HG03025 (cell line): ENCODE measurements at regions not wholly inside any gene's neighbourhood (a gene's known extent, or its start where the extent isn't known, plus 50 kb on each side); places are given as distances from the start of the nearest gene placed in this dataset.

Experiments used
- ATAC-seq: cut with Tn5 transposase; IDR thresholded peaks from one replicate; pipeline ENCODE4 v1.9.1; 2021; ENCODE audit warnings: mild to moderate bottlenecking, moderate library complexity; ENCODE audit not compliant: unreplicated experiment, low FRiP score

DNA sequence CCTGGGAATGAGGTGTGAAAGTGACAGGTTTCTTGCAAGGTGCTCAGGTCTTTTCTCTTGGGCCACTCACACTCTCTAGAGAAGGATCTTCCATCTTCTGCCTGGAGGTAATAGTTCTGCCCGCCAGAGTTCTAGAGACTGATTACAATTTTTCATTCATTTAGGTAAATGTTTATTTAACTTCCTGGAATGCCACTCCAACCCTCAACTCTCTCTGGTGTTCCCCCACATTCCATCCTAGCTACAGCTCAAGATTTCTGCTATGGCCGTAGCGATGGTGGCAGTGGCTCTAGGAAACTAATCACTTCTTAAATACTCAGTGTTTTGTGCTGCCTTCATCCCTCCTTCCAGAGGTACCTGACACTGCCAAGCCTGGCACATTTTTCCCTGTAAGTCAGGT is 174.6 kb downstream of the WDR11 start:
- no peak for ATAC-seq

DNA sequence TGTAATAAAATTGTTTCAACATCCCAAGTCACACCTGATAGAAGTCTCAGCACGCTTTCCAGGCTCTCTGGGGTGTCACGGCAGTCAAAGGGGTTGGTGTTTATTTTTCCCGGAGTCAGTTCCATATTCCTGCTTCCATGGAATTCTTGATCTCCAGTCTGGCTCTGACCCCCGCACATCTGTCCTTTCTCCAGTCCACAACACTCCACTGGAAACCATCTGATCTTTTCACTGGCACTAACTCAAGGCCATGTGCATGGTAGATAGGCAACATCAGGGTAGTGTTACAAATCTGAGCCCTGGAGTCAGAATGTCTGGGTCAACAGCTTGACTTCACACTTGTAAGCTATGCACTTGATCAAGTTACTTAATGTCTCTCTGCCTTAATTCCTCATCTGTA is 176.2 kb downstream of the WDR11 start:
- no peak for ATAC-seq

DNA sequence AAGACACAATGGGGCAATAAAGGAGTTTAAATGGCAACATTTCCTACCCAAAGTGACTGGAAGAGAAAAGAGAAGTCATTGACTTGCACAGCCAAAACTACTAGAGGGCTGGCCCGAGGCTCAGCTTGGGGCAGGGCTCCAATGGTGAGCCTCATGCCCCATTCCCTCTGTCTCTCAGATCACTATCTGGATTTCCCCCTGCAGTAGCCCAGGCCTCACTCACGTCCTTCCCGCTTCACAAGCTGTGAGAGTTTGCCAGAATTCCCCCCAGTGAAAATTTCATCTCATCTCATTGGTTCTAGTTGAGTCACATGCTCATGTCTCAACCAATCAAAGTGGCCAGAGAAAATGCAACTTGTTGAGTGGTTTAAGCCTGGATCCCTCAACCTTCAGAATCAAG is 181.3 kb downstream of the WDR11 start:
- no peak for ATAC-seq

DNA sequence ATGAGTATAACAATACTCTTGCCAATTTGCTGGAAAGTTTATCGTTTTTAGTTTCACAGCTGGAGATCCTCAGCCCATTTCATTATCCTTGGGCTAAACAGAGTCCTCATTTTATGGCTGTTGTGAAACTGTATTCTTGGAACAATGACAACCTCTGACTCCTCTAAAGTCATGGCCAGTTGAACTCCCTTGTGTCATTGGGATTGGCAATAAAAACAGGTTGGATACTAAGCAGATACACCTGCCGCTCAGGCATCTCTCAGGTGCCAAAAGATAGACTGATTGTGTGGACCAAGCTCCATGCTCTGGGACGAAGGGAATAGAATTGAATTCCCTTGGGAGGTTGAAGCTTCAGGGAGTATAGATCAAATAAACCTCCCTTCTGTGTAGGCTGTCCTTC is 182.2 kb downstream of the WDR11 start:
- no peak for ATAC-seq

DNA sequence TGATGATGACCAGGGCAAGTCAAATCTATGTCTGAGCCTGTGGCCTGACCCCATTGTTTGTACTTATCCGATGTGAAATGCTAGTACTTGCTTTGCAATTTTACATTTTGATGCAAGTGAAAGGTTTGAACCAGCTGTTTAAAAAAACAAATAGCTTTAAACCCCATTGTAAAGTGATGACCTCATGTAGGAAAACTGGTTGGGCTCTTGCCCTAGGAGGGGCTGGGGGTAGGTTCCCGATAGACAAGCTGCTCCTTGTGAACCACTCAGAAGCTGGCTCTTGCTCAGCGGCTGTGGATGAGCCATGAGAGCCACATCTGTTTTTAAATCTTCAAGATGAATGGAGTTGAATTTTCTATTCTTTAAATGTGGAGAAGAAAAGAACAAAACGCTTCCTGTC is 185.3 kb downstream of the WDR11 start:
- no peak for ATAC-seq

DNA sequence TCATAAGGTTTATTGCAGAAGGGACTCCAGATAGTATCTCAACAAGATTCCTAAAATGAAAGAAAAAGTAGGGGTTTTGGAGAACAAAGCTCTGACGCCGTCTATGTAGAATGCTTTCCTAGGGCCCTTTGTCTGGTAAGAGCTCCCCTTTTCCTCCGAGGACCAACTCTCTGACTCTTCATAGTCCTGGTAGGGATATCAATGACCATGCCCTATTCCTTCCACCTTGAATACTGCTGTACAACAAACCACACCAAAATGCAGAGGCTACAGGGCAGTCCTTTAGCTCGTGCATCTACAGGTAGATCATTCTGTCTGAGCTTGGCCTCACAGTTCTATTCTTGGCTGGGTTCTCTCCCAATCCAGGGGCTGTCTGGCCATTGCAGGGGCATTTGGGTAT is 190.3 kb downstream of the WDR11 start:
- ATAC-seq: no peak

DNA sequence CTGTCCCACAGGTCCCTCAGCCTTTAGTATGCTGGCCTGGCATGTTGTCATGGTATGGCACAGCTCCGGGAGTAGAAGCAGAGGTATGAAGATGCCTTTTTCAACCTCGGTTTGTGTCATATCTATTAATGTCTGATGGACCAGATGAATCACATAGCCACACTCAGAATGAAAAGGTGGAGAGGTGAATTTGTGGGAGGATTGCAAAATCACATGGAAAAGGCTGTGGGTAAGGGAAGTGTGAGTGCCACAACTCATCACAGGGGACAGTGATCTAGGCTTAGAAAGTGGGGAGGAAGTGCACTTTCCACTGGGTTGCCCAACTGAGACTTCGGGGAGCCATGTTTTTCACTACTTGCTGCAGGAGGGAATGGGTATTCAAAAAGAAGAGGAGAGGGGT is 190.7 kb downstream of the WDR11 start:
- no peak for ATAC-seq

DNA sequence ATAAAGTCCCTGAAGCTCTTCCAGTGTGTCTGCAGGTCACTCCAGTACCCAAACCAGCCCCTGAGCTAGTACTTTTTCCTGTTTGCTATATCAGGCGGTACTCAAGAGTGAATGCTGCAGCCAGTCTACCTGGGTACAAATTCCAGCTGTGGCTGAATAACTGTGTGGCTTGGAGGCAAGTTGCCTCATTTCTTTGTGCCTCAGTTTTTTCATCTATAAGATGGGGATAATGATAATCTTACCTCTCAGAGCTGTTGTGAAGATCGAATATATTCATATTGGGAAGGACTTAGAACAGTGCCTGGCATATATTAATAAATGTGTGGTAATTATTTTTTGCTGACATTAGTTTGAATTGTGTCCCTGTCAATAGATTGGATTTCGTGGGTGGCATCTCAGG is 191.2 kb downstream of the WDR11 start:
- no peak for ATAC-seq

DNA sequence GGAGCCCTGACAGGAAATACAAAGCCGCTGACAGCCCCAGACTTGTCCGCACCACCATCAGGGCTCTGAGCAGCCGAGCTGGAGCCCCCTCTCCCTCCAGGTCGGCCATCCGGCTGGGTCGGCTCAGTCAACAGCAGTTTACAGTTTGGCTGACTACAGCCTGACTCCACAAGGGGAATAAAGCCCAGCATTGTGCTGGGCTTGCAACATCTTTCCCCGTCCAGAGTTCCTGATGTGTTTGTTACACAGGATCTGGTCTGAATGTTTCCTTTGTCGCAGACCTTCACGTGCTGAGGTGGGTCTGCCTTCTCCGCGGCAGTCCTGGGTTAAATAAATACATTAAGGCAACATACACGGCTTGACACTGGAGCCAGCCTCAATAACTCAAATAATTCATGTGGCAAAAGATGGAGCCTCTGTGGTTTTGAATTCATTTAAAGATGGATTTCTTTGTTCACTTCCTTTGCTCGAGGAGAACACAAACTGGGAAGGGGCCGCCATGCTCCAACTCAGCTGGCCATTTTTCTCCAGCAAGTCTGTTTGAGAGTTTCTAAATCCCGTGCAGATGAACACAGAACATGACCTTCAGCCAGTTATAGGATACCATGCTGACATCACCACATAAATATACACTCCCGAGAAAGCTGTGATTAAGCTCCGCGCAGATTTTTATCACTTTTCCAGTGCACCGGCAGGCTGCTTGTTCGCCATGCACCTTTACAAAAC is 192.1 kb downstream of the WDR11 start:
- no peak for ATAC-seq

DNA sequence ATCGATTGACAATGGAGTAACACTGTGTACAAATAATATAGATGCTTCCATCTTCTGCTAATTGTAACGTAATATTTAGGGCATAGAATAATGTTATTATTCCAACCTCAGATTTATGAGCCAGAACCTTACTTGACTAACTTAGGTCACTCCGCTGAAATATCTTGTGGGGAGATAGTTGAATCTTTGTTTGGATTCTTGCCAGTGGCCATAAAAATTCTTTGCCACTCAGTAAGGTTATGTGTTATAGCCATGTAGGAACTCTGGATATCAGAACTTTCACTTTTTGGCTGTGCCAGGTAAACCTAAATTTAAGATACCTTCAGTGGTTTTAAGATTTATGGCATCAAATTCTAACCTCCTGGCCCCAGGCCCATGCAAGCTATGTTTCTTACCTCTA is 197.6 kb downstream of the WDR11 start:
- ATAC-seq: no peak

DNA sequence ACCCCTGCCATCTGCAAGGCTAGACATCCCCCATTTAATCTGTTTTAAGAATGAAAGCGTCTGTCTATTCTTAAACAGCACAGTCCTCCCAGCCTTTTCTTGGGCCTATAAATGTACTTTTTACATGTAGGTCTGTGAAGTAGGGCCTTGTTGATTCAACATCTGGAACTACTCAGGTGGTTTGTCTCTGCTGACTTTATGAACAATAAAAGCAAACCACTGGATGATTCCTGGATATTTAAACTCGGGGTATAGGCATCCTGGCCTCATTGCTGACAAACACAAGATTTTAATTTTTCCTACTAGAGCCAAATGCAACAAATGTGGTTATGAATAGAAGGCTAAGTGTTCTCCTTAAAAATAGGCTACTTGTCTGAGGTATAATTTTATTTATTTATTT is 198.3 kb downstream of the WDR11 start:
- no peak for ATAC-seq

DNA sequence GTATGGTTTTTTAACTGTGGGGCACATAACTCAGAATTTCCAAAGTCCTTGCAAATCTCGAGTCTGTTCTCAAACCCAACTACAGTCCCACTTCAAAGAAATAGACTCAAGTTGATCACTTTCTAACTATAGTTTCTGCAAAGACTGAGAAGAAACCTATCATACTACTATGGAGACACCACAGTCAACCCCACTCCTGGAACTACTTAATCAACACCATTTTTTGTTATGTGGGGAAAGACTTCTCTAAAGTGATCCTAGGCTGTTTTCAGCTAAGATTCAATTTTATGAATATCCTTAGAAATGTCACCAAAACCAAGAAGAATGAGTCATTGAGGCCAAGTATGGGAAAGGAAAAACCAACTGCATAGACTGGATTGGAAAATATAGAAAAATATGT is 198.8 kb downstream of the WDR11 start:
- no peak for ATAC-seq

DNA sequence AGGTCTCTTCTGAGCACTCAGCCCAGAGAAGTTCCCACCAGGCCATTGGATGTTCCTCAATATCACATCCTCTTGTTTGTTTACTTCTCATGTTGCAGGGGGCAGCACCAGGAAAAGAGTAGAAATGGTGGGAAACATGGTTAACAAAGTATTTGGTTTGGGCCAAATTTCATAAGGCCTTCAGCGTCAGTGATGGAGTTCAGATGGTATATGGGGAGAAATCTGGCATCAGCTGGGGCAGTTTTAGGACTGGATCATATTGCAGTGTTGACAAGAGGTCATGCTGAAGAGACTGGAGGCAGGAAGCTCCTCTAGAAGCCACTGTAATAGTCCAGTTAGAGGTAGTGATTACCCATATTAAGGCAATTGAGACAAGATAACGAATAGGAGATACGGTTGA is 200.0 kb downstream of the WDR11 start:
- ATAC-seq: no peak

DNA sequence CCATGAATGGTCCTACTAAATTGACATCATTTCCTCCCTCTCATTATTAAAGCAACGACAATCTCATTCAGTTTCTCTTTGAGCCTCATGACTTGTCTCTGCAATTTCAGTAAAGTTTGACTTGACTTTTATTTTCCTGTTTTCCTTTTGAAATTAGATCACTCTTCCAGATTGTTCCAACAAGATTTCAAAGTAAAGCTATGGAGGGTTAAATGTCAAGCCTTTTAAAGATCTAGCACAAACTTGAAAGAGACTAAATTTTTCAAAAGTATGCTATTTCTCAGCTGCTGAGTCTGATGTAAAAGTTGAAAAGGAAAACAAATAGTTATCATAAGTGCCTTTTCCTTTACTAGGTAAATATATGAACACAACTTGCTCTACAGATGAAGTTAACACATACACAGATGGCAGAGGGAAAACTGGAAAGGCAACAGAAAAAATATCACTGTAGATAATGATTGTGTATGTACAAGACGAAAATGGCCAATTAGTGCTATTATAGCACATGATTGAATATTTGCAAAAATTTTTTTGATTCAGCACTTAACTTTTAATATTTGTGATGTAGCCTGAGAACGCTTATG is 200.6 kb downstream of the WDR11 start:
- ATAC-seq: no peak

DNA sequence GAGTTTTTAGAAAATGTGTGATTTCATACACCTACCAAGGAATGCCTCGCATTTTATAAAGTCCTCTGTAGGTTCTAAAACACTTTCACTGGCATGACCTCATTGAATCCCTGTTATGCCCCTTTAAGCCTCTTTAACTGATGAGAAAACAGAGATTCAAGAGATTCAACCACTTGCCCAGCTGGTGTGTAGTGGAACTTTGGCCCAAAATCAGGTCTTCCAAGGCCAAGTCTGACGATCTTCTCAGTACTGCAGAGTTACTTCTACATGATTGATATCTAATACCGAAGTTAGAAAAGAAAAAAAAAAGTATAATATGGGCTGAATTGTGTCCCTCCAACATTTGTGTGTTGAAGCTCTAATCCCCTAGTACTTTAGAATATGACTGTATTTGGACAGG is 202.0 kb downstream of the WDR11 start:
- no peak for ATAC-seq

DNA sequence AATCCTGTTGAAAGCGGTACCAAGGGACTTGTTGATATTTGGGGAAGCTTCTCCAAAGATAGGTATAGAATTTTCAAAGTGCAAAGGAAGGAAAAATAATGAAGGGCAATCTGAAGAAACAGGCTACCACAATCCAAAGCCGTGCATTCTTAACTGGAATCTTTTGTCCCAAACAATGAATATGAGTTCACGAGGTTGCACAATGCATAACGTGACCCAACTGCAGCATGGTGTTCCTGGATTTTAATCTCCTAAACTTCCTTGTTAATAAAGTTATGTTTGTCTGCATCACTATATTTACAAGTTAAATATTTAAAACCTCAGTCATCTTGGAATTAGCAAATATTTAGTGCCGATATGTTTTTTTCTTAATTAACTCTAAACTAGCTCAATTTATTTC is 203.7 kb downstream of the WDR11 start:
- no peak for ATAC-seq

DNA sequence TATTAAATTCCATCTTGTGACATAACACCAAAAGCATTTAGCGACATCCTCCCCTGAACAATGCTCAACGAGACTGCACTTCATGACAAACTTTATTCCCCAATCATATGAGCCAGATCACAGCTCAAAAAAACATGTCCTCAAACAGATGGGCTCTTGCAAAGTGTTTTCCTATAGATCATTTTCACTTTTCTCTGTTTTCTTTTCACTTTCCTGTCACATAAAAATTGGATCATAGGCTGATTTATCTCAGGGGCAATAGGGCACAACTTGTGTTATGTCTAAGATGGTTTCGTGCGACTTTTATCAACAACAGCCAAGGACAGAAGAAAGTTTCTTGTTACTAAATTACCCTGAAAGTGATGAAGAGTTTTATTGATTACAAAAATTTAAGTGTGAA is 206.1 kb downstream of the WDR11 start:
- no peak for ATAC-seq

DNA sequence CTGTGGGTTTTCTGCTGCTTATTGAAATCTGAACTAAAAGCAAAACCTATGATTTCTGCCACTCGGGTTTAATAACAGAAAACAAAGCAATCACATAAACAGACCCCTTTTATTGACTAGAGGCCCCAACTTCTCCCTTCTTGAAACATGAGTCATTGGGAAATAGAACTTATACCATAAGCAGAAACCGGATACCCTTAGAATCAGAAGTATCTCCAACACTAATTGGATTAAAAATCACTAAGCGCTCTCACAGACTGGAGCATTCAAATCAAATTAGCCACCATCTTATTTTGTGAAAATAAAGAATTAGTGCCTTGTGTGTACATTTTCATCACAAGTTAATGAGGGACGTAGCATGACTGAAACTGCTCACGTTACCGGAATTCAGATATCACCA is 206.9 kb downstream of the WDR11 start:
- no peak for ATAC-seq

DNA sequence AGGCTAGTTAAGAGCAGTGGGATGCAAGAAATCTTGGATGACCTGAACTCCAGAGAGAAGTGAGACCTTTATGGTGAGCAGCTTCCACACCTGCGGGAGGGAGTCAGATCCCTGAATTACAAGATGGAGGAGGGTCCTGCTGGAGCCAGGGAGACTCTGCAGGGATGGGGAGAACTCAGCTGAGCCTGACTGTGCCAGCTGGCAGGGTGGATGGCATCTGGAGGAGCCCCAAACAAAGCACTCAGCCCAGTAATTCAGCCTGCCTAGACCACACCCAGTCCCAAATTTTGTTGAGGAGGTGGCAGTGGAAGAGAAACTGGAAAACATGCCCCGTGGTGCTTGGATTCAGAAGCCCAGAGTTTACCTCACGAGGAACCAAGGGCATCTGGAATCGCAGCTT is 208.2 kb downstream of the WDR11 start:
- ATAC-seq: no peak

DNA sequence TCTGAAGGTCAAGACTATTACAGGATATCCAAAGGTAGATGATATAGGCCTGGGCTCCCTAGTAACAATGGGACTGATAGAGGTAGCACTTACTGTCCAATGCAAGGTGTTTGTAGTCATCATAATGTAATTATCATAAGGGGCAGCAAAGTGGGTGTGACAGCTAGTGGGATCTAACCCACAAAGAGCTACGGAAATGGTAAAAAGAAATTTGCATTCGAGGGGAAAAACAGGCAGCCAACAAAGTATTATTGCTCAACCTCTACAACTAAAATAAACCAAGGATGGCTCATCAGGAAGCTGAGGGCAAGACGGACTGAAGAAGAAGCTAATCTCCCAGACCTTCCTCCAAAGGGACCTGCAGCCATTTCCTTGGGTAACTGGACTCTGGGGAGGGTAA is 211.0 kb downstream of the WDR11 start:
- no peak for ATAC-seq

DNA sequence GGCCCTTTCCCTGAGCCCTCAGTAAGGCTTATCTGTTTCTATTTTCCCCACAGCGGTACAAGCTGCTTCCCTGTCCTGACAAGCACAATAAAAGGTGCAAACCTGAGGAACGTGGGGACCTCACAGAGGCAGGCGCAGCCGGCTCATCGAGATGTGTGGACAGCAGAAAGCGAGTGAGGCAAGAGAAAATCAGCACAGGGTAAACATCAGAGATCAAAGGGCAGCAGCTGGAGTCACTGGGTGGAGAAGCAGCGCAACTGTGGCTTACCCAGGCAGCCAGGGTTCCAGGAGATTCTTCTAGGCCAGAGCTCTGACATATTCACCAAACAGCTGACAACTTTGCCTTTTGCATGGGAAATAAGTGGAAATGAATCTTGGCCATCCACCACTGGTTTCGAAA is 212.6 kb downstream of the WDR11 start:
- no peak for ATAC-seq

DNA sequence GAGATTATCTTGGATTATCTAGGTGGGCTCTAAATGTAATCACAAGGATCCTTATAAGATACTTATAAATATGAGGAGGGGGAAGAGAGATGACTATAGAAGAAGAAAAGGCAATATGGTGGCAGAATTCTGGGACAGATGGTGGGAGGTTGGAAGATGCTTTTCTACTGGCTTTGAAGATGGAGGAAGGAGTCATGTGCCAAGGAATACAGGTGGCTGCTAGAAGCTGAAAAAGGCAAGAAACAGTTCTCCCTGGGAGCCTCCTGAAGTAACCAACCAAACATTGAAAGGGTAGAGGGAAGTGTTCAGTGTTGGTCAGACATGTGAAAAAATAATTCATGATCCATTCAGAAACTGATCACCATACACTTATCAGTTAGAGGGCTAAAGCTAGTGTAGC is 213.3 kb downstream of the WDR11 start:
- ATAC-seq: no peak

DNA sequence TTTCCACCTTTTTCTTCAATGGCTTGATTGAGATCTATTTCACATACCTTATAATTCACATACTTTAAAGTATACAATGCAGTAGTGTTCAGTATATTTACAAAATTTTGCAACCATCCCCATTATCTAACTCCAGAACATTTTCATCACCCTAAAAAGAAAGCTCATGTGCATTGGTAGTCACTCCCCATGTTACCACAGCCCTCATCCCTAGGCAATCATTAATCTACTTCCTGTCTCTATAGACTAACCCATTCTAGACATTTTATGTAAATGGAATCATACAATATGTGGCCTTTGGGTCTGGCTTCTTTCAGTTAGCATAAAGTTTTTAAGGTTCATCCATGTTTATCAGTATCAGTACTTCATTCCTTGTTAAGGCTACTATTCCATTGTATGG is 214.2 kb downstream of the WDR11 start:
- ATAC-seq: no peak
